ENCODE measurements at regions not wholly inside any gene's neighbourhood (a gene's known extent, or its start where the extent isn't known, plus 50 kb on each side); places are given as distances from the start of the nearest gene placed in this dataset.

GRCh38 chr1:184242507-184242943 lies 144.3 kb upstream of the C1orf21 start:
- Histone ChIP-seq H3K9me3 (no peaks in the 10 kb centered on the region), H3K36me3 (no peaks in the 10 kb centered on the region), H3K27ac (no peak overlapping the region), H3K4me3 (no peak overlapping the region), H3K27me3 (no peaks in the 10 kb centered on the region), H3K4me1 (no peaks in the 10 kb centered on the region)
- TF ChIP-seq, protein P1, sequence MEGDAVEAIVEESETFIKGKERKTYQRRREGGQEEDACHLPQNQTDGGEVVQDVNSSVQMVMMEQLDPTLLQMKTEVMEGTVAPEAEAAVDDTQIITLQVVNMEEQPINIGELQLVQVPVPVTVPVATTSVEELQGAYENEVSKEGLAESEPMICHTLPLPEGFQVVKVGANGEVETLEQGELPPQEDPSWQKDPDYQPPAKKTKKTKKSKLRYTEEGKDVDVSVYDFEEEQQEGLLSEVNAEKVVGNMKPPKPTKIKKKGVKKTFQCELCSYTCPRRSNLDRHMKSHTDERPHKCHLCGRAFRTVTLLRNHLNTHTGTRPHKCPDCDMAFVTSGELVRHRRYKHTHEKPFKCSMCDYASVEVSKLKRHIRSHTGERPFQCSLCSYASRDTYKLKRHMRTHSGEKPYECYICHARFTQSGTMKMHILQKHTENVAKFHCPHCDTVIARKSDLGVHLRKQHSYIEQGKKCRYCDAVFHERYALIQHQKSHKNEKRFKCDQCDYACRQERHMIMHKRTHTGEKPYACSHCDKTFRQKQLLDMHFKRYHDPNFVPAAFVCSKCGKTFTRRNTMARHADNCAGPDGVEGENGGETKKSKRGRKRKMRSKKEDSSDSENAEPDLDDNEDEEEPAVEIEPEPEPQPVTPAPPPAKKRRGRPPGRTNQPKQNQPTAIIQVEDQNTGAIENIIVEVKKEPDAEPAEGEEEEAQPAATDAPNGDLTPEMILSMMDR (IDR thresholded peaks at IDR 0.05) = no peak
- no peak for TF ChIP-seq EP300 (IDR thresholded peaks at IDR 0.05)
- WGBS = 73% methylated on average over 2 of the region's 2 CpGs
- DNase-seq (ENCODE audit: low spot score in 2 of 2) = no peak

- no peaks in the 10 kb centered on the region for H3K9me3 ChIP-seq
- DNase-seq (ENCODE audit: low spot score in 2 of 2) = no peak
- no peak overlapping the region for H3K27ac ChIP-seq
- TF ChIP-seq POLR2A (IDR thresholded peaks at IDR 0.05) (no peak), POLR2AphosphoS5 (IDR thresholded peaks at IDR 0.05) (no peak), EP300 (IDR thresholded peaks at IDR 0.05) (no peak)
- TF ChIP-seq, protein P1 (IDR thresholded peaks at IDR 0.05) = no peak
- H3K36me3 ChIP-seq = no peaks in the 10 kb centered on the region
- no peaks in the 10 kb centered on the region for H3K27me3 ChIP-seq
- 90% methylated on average over 2 of the region's 2 CpGs for WGBS
- no peaks in the 10 kb centered on the region for H3K4me1 ChIP-seq
- no peak overlapping the region for H3K4me3 ChIP-seq
These were observed 141.9 kb upstream of the C1orf21 start for GRCh38 chr1:184244962-184245361.

GRCh38 chr1:184247671-184248070 lies 139.2 kb upstream of the C1orf21 start:
- 58% methylated on average over 1 of the region's 1 CpG for WGBS
- Histone ChIP-seq H3K27ac (no peak overlapping the region), H3K27me3 (no peaks in the 10 kb centered on the region), H3K4me3 (no peak overlapping the region), H3K4me1 (no peaks in the 10 kb centered on the region), H3K9me3 (no peaks in the 10 kb centered on the region), H3K36me3 (no peaks in the 10 kb centered on the region)
- DNase-seq (ENCODE audit: low spot score in 2 of 2) = no peak
- no peak for TF ChIP-seq POLR2A (IDR thresholded peaks at IDR 0.05)
- no peak for TF ChIP-seq EP300 (IDR thresholded peaks at IDR 0.05)
- TF ChIP-seq POLR2AphosphoS5 (IDR thresholded peaks at IDR 0.05) = no peak
- TF ChIP-seq, protein P1 (IDR thresholded peaks at IDR 0.05) = no peak

- WGBS = 92% methylated on average over 3 of the region's 3 CpGs
- Histone ChIP-seq H3K27me3 (no peaks in the 10 kb centered on the region), H3K27ac (no peak overlapping the region), H3K36me3 (no peaks in the 10 kb centered on the region), H3K9me3 (no peaks in the 10 kb centered on the region), H3K4me3 (no peak overlapping the region), H3K4me1 (no peaks in the 10 kb centered on the region)
- TF ChIP-seq, protein P1 (IDR thresholded peaks at IDR 0.05) = no peak
- TF ChIP-seq EP300 (IDR thresholded peaks at IDR 0.05) = no peak
- TF ChIP-seq POLR2AphosphoS5 (IDR thresholded peaks at IDR 0.05) = no peak
- no peak for DNase-seq (ENCODE audit: low spot score in 2 of 2)
These were observed 132.9 kb upstream of the C1orf21 start for GRCh38 chr1:184253921-184254320.

- no peaks in the 10 kb centered on the region for H3K4me1 ChIP-seq
- no peak for DNase-seq (ENCODE audit: low spot score in 2 of 2)
- no peak overlapping the region for H3K4me3 ChIP-seq
- no peak overlapping the region for H3K27ac ChIP-seq
- no peaks in the 10 kb centered on the region for H3K36me3 ChIP-seq
- WGBS = 87% methylated on average over 3 of the region's 3 CpGs
- H3K9me3 ChIP-seq = no peaks in the 10 kb centered on the region
- TF ChIP-seq, protein P1 (IDR thresholded peaks at IDR 0.05) = no peak
- TF ChIP-seq POLR2AphosphoS5 (IDR thresholded peaks at IDR 0.05) (no peak), POLR2A (IDR thresholded peaks at IDR 0.05) (no peak), EP300 (IDR thresholded peaks at IDR 0.05) (no peak)
- no peaks in the 10 kb centered on the region for H3K27me3 ChIP-seq
These were observed 132.0 kb upstream of the C1orf21 start for GRCh38 chr1:184254849-184255248.

Data from suprapubic skin (tissue), 4 donors.